Heart left ventricle (tissue), 16 donors: ENCODE measurements at regions not wholly inside any gene's neighbourhood (a gene's known extent, or its start where the extent isn't known, plus 50 kb on each side); places are given as distances from the start of the nearest gene placed in this dataset.

ENCODE experiments used
- ATAC-seq, 4 donors: fragments of 200-7000 bp; cut with Tn5 transposase; one replicate each; pipeline ENCODE4 v1.9.1; 2020 to 2022; ENCODE audit warnings: moderate library complexity in 4 of 4, mild to moderate bottlenecking in 3 of 4, moderate number of reproducible peaks in 1 of 4
- DNase-seq, 5 donors: peaks; one replicate each; pipeline ENCODE4 v3.0.0-alpha.2; 2020
- H3K27ac ChIP-seq, 12 donors: fragments of 200-600 bp; sonication (generic) in 4 of 12; one replicate each; pipeline versions ENCODE4 v1.5.0 to v1.8.0; 2016 to 2022; ENCODE audit warnings: mild to moderate bottlenecking in 2 of 12
- H3K27me3 ChIP-seq, 9 donors: fragments of 200-600 bp; sonication (generic) in 2 of 9; one replicate each; pipeline versions ENCODE4 v1.5.1 to v1.8.0; 2016 to 2022; ENCODE audit warnings: mild to moderate bottlenecking in 3 of 9
- H3K36me3 ChIP-seq, 9 donors: fragments of 200-600 bp; sonication (generic) in 2 of 9; one replicate each; pipeline versions ENCODE4 v1.5.0 to v1.8.0; 2018 to 2022; ENCODE audit warnings: mild to moderate bottlenecking in 2 of 9
- H3K4me1 ChIP-seq, 12 donors: fragments of 200-600 bp; sonication (generic) in 4 of 12; one replicate each; pipeline versions ENCODE4 v1.5.0 to v1.8.0; 2016 to 2022; ENCODE audit warnings: mild to moderate bottlenecking in 3 of 12
- H3K4me3 ChIP-seq, 12 donors: fragments of 200-600 bp; sonication (generic) in 4 of 12; one replicate each; pipeline versions ENCODE4 v1.5.0 to v1.8.0; 2017 to 2022; ENCODE audit warnings: mild to moderate bottlenecking in 9 of 12, moderate library complexity in 4 of 12
- H3K9me3 ChIP-seq, 12 donors: fragments of 200-600 bp; sonication (generic) in 4 of 12; one replicate each; pipeline versions ENCODE4 v1.5.0 to v1.8.0; 2016 to 2022; ENCODE audit warnings: mild to moderate bottlenecking in 1 of 12
- CTCF ChIP-seq, 12 donors: fragments of 200-600 bp; sonication (generic) in 4 of 12; IDR thresholded peaks; one replicate each; pipeline versions ENCODE4 v1.5.0 to v1.8.0; 2018 to 2022; ENCODE audit warnings: antibody characterized with exemption in 12 of 12, mild to moderate bottlenecking in 5 of 12
- POLR2A ChIP-seq, 2 donors: fragments of 450-650 bp; IDR thresholded peaks; one replicate each; pipeline ENCODE4 v1.6.1; 2017; ENCODE audit warnings: antibody characterized with exemption in 2 of 2, mild to moderate bottlenecking in 2 of 2, moderate library complexity in 2 of 2
- WGBS, 4 donors: extraction: QIAGEN DNeasy Blood & Tissue Kit in 2 of 4; methylation state at CpG; one replicate each; pipeline versions ENCODE4 v1.1.5 to v1.1.7; 2013 to 2018; 5-methylcytosine and 5-hydroxymethylcytosine counted together
- intact Hi-C, 10 donors: fragments of 100-400 bp; cut with DNase I; formaldehyde crosslinking; loops; one replicate each; pipeline versions ENCODE4 v1.11.1 to v1.14.2; 2022
- donor health status: ischemic (EF 13 %, LVEDD 7.1; RV severe dilation, severe dysfunction).
- donor health status: healthy with polysubstance abuse.
- donor health status: DM: no; HTN: yes; CAD: no.
- donor health status: DM: no; HTN: no; CAD: no.
- donor health status: ischemic (EF 25% LVEDD 6.9; RV normal size, moderate dysfunction).
- donor health status: ischemic (EF 25% LVEDD 5.7; RV mildly dilated, moderate dysfunction).
- donor health status: healthy.
- donor health status: DM: yes; HTN: yes; CAD: no.
- donor health status: ischemic (EF 35%, LVEDD 5.7; RV mildly dilated, moderate dysfunction).
- donor health status: nonischemic (EF 11% LVEDD 7.7; RV severe dilation, severe dysfunction).
- donor health status: DM: yes; HTN: yes; CAD: no.
- donor health status: PGD.
- donor health status: ischemic (EF 29% LVEDD 5.4; RV normal size, mild dysfunction).
- donor health status: nonischemic (EF 23%, LVEDD 6.1; RV moderate dilation, normal function).

GRCh38 chr21:23986987-23987386, 1620.3 kb downstream of the MRPL39 start:
- H3K27ac ChIP-seq, result no peak overlapping the region
- no peaks in the 10 kb centered on the region for H3K4me1 ChIP-seq
- no peak for ATAC-seq
- H3K4me3 ChIP-seq, result no peak overlapping the region
- intact Hi-C loops, result no loop called here
- TF ChIP-seq POLR2A (IDR thresholded peaks at IDR 0.05) (no peak), CTCF (IDR thresholded peaks at IDR 0.05) (no peak)
- no peak for DNase-seq
- peaks cover 0 to 12% (median 0%) of the 10 kb centered on the region in 9 donors for H3K27me3 ChIP-seq
- peaks cover 0 to 3% (median 0%) of the 10 kb centered on the region in 12 donors for H3K9me3 ChIP-seq
- no peaks in the 10 kb centered on the region for H3K36me3 ChIP-seq

GRCh38 chr21:23986214-23986613, 1621.1 kb downstream of the MRPL39 start:
- no peaks in the 10 kb centered on the region for H3K4me1 ChIP-seq
- no peak for DNase-seq
- intact Hi-C loops, result no loop called here

GRCh38 chr21:23982546-23982945, 1624.7 kb downstream of the MRPL39 start:
- intact Hi-C loops, result no loop called here
- ATAC-seq (no peak), DNase-seq (no peak)
- H3K27me3 ChIP-seq, result peaks cover 0 to 21% (median 0%) of the 10 kb centered on the region in 9 donors
- H3K4me1 ChIP-seq, result no peaks in the 10 kb centered on the region
- no peak for TF ChIP-seq CTCF (IDR thresholded peaks at IDR 0.05)
- no peak for TF ChIP-seq POLR2A (IDR thresholded peaks at IDR 0.05)
- H3K36me3 ChIP-seq, result no peaks in the 10 kb centered on the region
- WGBS, 4 donors, result 66 to 75% (median 66%) methylated on average over 4 of the region's 4 CpGs
- no peak overlapping the region for H3K27ac ChIP-seq
- no peak overlapping the region for H3K4me3 ChIP-seq
- H3K9me3 ChIP-seq, result peaks cover 0 to 3% (median 0%) of the 10 kb centered on the region in 12 donors

More at GRCh38 chr21:23986214-23986613, 1621.1 kb downstream of the MRPL39 start:
- TF ChIP-seq CTCF (IDR thresholded peaks at IDR 0.05), result no peak
- no peak for TF ChIP-seq POLR2A (IDR thresholded peaks at IDR 0.05)
- ATAC-seq, result no peak
- Histone ChIP-seq H3K27ac (no peak overlapping the region), H3K36me3 (no peaks in the 10 kb centered on the region), H3K4me3 (no peak overlapping the region), H3K27me3 (peaks cover 0 to 20% (median 0%) of the 10 kb centered on the region in 9 donors), H3K9me3 (peaks cover 0 to 3% (median 0%) of the 10 kb centered on the region in 12 donors)
- 48 to 57% (median 52%) methylated on average over 2 of the region's 2 CpGs for WGBS, 4 donors

- H3K36me3 ChIP-seq, result no peaks in the 10 kb centered on the region
- 59 to 69% (median 65%) methylated on average over 2 of the region's 2 CpGs for WGBS, 4 donors
- H3K4me3 ChIP-seq, result no peak overlapping the region
- intact Hi-C loops, result no loop called here
- no peaks in the 10 kb centered on the region for H3K9me3 ChIP-seq
- H3K27me3 ChIP-seq, result peaks cover 0 to 26% (median 0%) of the 10 kb centered on the region in 9 donors
- ATAC-seq, result no peak
- H3K27ac ChIP-seq, result no peak overlapping the region
- TF ChIP-seq POLR2A (IDR thresholded peaks at IDR 0.05) (no peak), CTCF (IDR thresholded peaks at IDR 0.05) (no peak)
- no peaks in the 10 kb centered on the region for H3K4me1 ChIP-seq
- no peak for DNase-seq
Measured at GRCh38 chr21:23977971-23978370, 1629.3 kb downstream of the MRPL39 start.
